ENCODE measurements at regions not wholly inside any gene's neighbourhood (a gene's known extent, or its start where the extent isn't known, plus 50 kb on each side); places are given as distances from the start of the nearest gene placed in this dataset.
"Not testable (repeated sequence)": the region's sequence is repeated elsewhere in the genome, so short reads cannot be mapped to it uniquely, and the experiment has no call there.

GRCh38 chr4:37771771-37772170 is 54.7 kb upstream of the PGM2 start:
- DNase-seq (ENCODE audit: low spot score): no peak
- FAIRE-seq: no peak

GRCh38 chr4:37770016-37770415 is 56.5 kb upstream of the PGM2 start:
- FAIRE-seq (no peak), DNase-seq (ENCODE audit: low spot score) (no peak)

GRCh38 chr4:37769391-37769989 is 57.0 kb upstream of the PGM2 start:
- DNase-seq (ENCODE audit: low spot score) (no peak), FAIRE-seq (no peak)

GRCh38 chr4:37767546-37767945 is 58.9 kb upstream of the PGM2 start:
- no peak for FAIRE-seq
- peak; percentile 16 for DNase-seq (ENCODE audit: low spot score)

GRCh38 chr4:37767019-37767418 is 59.5 kb upstream of the PGM2 start:
- DNase-seq (ENCODE audit: low spot score) (no peak), FAIRE-seq (no peak)

GRCh38 chr4:37765741-37766140 is 60.7 kb upstream of the PGM2 start:
- FAIRE-seq: no peak

GRCh38 chr4:37763831-37764230 is 62.7 kb upstream of the PGM2 start:
- FAIRE-seq (no peak), DNase-seq (ENCODE audit: low spot score) (no peak)

More at GRCh38 chr4:37765741-37766140, 60.7 kb upstream of the PGM2 start:
- DNase-seq (ENCODE audit: low spot score): no peak

- DNase-seq (ENCODE audit: low spot score): no peak
These were observed 63.5 kb upstream of the PGM2 start for GRCh38 chr4:37762991-37763368.

GRCh38 chr4:37762294-37762990 is 64.0 kb upstream of the PGM2 start:
- FAIRE-seq (no peak), DNase-seq (ENCODE audit: low spot score) (no peak)

More at GRCh38 chr4:37762991-37763368, 63.5 kb upstream of the PGM2 start:
- FAIRE-seq: no peak

- DNase-seq (ENCODE audit: low spot score) (peak; percentile 21), FAIRE-seq (no peak)
These were observed 65.6 kb upstream of the PGM2 start for GRCh38 chr4:37760840-37761239.

- DNase-seq (ENCODE audit: low spot score): no peak
- no peak for FAIRE-seq
These were observed 66.7 kb upstream of the PGM2 start for GRCh38 chr4:37759833-37760232.

GRCh38 chr4:37758226-37758625 is 68.3 kb upstream of the PGM2 start:
- no peak for DNase-seq (ENCODE audit: low spot score)
- no peak for FAIRE-seq

- DNase-seq (ENCODE audit: low spot score): no peak
- no peak for FAIRE-seq
These were observed 68.7 kb upstream of the PGM2 start for GRCh38 chr4:37757761-37758160.

GRCh38 chr4:37757121-37757520 is 69.4 kb upstream of the PGM2 start:
- DNase-seq (ENCODE audit: low spot score) (no peak), FAIRE-seq (no peak)

- FAIRE-seq (no peak), DNase-seq (ENCODE audit: low spot score) (no peak)
These were observed 68.4 kb upstream of the RELL1 start for GRCh38 chr4:37754410-37755185.

GRCh38 chr4:37749398-37749988 is 63.3 kb upstream of the RELL1 start:
- DNase-seq (ENCODE audit: low spot score): no peak
- FAIRE-seq: no peak

GRCh38 chr4:37748485-37748884 is 62.3 kb upstream of the RELL1 start:
- DNase-seq (ENCODE audit: low spot score) (no peak), FAIRE-seq (no peak)

- DNase-seq (ENCODE audit: low spot score) (no peak), FAIRE-seq (no peak)
These were observed 61.7 kb upstream of the RELL1 start for GRCh38 chr4:37747772-37748330.

- not testable (repeated sequence) for DNase-seq (ENCODE audit: low spot score); FAIRE-seq
These were observed 60.7 kb upstream of the RELL1 start for GRCh38 chr4:37746852-37747251.

- FAIRE-seq (no peak), DNase-seq (ENCODE audit: low spot score) (no peak)
These were observed 59.8 kb upstream of the RELL1 start for GRCh38 chr4:37745946-37746345.

- DNase-seq (ENCODE audit: low spot score) (no peak), FAIRE-seq (no peak)
These were observed 56.0 kb upstream of the RELL1 start for GRCh38 chr4:37742149-37742548.

GRCh38 chr4:37741564-37741963 is 55.4 kb upstream of the RELL1 start:
- FAIRE-seq (no peak), DNase-seq (ENCODE audit: low spot score) (no peak)
